K562 (cell line): ENCODE measurements at regions not wholly inside any gene's neighbourhood (a gene's known extent, or its start where the extent isn't known, plus 50 kb on each side); places are given as distances from the start of the nearest gene placed in this dataset.

Experiments used
- ATAC-seq: fragments of 200-7000 bp; cut with Tn5 transposase; 3 replicates; pipeline ENCODE4 v1.9.1; 2020; ENCODE audit warnings: moderate library complexity
- BruUV-seq: library from RNA; stranded (reverse); fragments of 400-500 nt; replicated peaks from 2 replicates; lab custom pipeline; 2021; lab: Mats Ljungman, UMichigan
- CTCF ChIA-PET: fragments of 300-600 bp; formaldehyde crosslinking; extraction: SDS; loops from one replicate; lab custom pipeline; 2021; ENCODE audit warnings: low intra/inter-chr PET ratio; lab: Yijun Ruan, JAX
- POLR2A ChIA-PET: fragments of 300-600, 350-650 bp; sonication (Branson Sonifier 250); formaldehyde crosslinking; extraction: SDS; loops from one replicate; lab custom pipeline; 2021; ENCODE audit warnings: antibody characterized with exemption, inconsistent platforms; lab: Yijun Ruan, JAX
- DNase-seq, 4 experiments: peaks; one replicate each; pipeline versions ENCODE4 v3.0.0 to v3.0.0-alpha.2; 2011 to 2018; ENCODE audit warnings: low spot score in 3 of 4, mixed read lengths in 3 of 4; ENCODE audit errors: extremely low read depth in 1 of 4
- FAIRE-seq: peaks from 2 replicates; lab custom pipeline; 2011; peaks lifted over from hg19 to GRCh38; lab: Jason Lieb, UNC
- H2AFZ ChIP-seq: 2 replicates; pipeline ENCODE4 v1.6.0; 2011; ENCODE audit warnings: low read depth, low read length, control low read depth, inconsistent platforms
- H3K27ac ChIP-seq: fragments of 200-600 bp; 3 replicates; pipeline ENCODE4 v1.8.0; 2011; ENCODE audit warnings: low read depth, mild to moderate bottlenecking, control low read depth, inconsistent platforms, low read length, moderate library complexity, mixed read lengths; ENCODE audit errors: extremely low read depth
- H3K27me3 ChIP-seq, 2 experiments: fragments of 300-600 bp in 1 of 2; 2 replicates in 1 of 2; 3 replicates in 1 of 2; pipeline versions ENCODE4 v1.6.0 to v1.8.0; 2011; ENCODE audit warnings: inconsistent platforms in 2 of 2, low read length in 2 of 2, mild to moderate bottlenecking in 1 of 2, mixed read lengths in 1 of 2, moderate library complexity in 1 of 2; ENCODE audit not compliant: control insufficient read depth in 2 of 2, insufficient read depth in 2 of 2
- H3K36me3 ChIP-seq: fragments of 300-600 bp; 3 replicates; pipeline ENCODE4 v1.8.0; 2011; ENCODE audit warnings: mild to moderate bottlenecking, low read length, inconsistent platforms; ENCODE audit not compliant: control insufficient read depth, insufficient read depth
- H3K4me1 ChIP-seq, 2 experiments: fragments of 200-600 bp in 1 of 2; replicated peaks in 1 of 2; 2 replicates in 1 of 2; 3 replicates in 1 of 2; pipeline versions ENCODE4 v1.5.1 to v1.8.0; 2011; ENCODE audit warnings: inconsistent platforms in 2 of 2, low read length in 2 of 2, mild to moderate bottlenecking in 1 of 2, mixed read lengths in 1 of 2, moderate library complexity in 1 of 2; ENCODE audit not compliant: control insufficient read depth in 2 of 2, insufficient read depth in 2 of 2
- H3K4me2 ChIP-seq: 2 replicates; pipeline ENCODE4 v1.6.1; 2011; ENCODE audit warnings: low read length, control low read depth, inconsistent platforms, mixed read lengths; ENCODE audit not compliant: insufficient read depth
- H3K4me3 ChIP-seq: fragments of 200-600 bp; sonication (generic), shearing (Covaris generic); 2 replicates; pipeline ENCODE4 v1.5.1; 2016; ENCODE audit warnings: control low read depth, inconsistent platforms
- H3K79me2 ChIP-seq: fragments of 200-600 bp; 3 replicates; pipeline ENCODE4 v1.8.0; 2011; ENCODE audit warnings: low read length, inconsistent platforms; ENCODE audit not compliant: control insufficient read depth, insufficient read depth
- H3K9ac ChIP-seq, 2 experiments: 2 replicates each; pipeline versions ENCODE4 v1.6.0 to v1.6.1; 2011; ENCODE audit warnings: low read depth in 2 of 2, low read length in 2 of 2, control low read depth in 1 of 2, inconsistent platforms in 1 of 2, mild to moderate bottlenecking in 1 of 2, mixed read lengths in 1 of 2; ENCODE audit not compliant: insufficient read depth in 1 of 2
- H3K9me1 ChIP-seq: one replicate; pipeline ENCODE4 v1.6.0; 2011; ENCODE audit warnings: inconsistent platforms, mild to moderate bottlenecking, low read length, moderate library complexity; ENCODE audit not compliant: control insufficient read depth, insufficient read depth
- H3K9me3 ChIP-seq: replicated peaks from 2 replicates; pipeline ENCODE4 v1.5.1; 2011; ENCODE audit warnings: low read depth, low read length, inconsistent platforms; ENCODE audit not compliant: control insufficient read depth, insufficient read depth
- H4K20me1 ChIP-seq: replicated peaks from 2 replicates; pipeline ENCODE4 v1.6.1; 2011; ENCODE audit warnings: low read length, inconsistent platforms, mixed read lengths; ENCODE audit not compliant: control insufficient read depth, insufficient read depth
- ETV5 ChIP-seq: sonication (generic); formaldehyde crosslinking; IDR thresholded peaks from 2 replicates; pipeline ENCODE4 v1.4.0; 2020; ENCODE audit warnings: low read depth, mild to moderate bottlenecking, missing genetic modification reagents
- EZH2 ChIP-seq: IDR thresholded peaks from 2 replicates; pipeline ENCODE4 v1.6.1; 2012; ENCODE audit warnings: low read depth, mild to moderate bottlenecking, inconsistent platforms, low read length, borderline replicate concordance
- HDAC3 ChIP-seq: fragments of 450-650 bp; IDR thresholded peaks from 2 replicates; pipeline ENCODE4 v1.6.1; 2018; ENCODE audit warnings: borderline replicate concordance, mild to moderate bottlenecking, moderate library complexity; ENCODE audit not compliant: partially characterized antibody
- PTTG1 ChIP-seq: fragments of 450-650 bp; IDR thresholded peaks from 2 replicates; pipeline ENCODE4 v1.6.1; 2016; ENCODE audit warnings: low read depth, mild to moderate bottlenecking, missing genetic modification characterization, missing compliant biosample characterization
- SRSF1 ChIP-seq: fragments of 200-400 bp; formaldehyde crosslinking; IDR thresholded peaks from 2 replicates; pipeline ENCODE4 v1.6.1; 2017; ENCODE audit warnings: mild to moderate bottlenecking, low read depth, low read length, moderate library complexity
- TAF7 ChIP-seq: fragments of 450-650 bp; IDR thresholded peaks from 2 replicates; pipeline ENCODE4 v1.6.1; 2016; ENCODE audit warnings: missing genetic modification characterization, missing compliant biosample characterization
- XRCC3 ChIP-seq: fragments of 450-650 bp; IDR thresholded peaks from 2 replicates; pipeline ENCODE4 v1.6.1; 2017; ENCODE audit warnings: mild to moderate bottlenecking, moderate library complexity
- ZKSCAN3 ChIP-seq: fragments of 250-450 bp; sonication (Bioruptor Pico); IDR thresholded peaks from 2 replicates; pipeline ENCODE4 v1.4.0; 2020
- ZNF398 ChIP-seq: fragments of 250-450 bp; sonication (Bioruptor Pico); IDR thresholded peaks from 2 replicates; pipeline ENCODE4 v1.8.0; 2021; ENCODE audit warnings: moderate library complexity, mild to moderate bottlenecking, inconsistent platforms
- WGBS: fragments of 100-300 bp; shearing (Covaris generic); methylation state at CpG from one replicate; pipeline ENCODE4 v1.1.6; 2016; ENCODE audit warnings: low coverage, mixed read lengths; ENCODE audit not compliant: insufficient coverage; ENCODE audit errors: missing lambda C conversion rate; 5-methylcytosine and 5-hydroxymethylcytosine counted together
- in situ Hi-C: fragments of 300-500 bp; cut with MboI; formaldehyde crosslinking; loops from 4 replicates; pipeline ENCODE4 v1.15.0; 2018; ENCODE audit warnings: inconsistent platforms, mixed read lengths
- intact Hi-C: fragments of 100-400 bp; cut with micrococcal nuclease; formaldehyde crosslinking; loops from 2 replicates; pipeline ENCODE4 v1.14.2; 2022
- TF ChIP-seq, protein P1 (sequence below): fragments of 450-650 bp; IDR thresholded peaks from 2 replicates; pipeline ENCODE4 v1.7.1; 2018; ENCODE audit warnings: mild to moderate bottlenecking, low read depth; ENCODE audit not compliant: partially characterized antibody
- TF ChIP-seq, protein P2 (sequence below): fragments of 250-450 bp; sonication (Bioruptor Pico); IDR thresholded peaks from 2 replicates; pipeline ENCODE4 v1.5.0; 2021

DNA sequence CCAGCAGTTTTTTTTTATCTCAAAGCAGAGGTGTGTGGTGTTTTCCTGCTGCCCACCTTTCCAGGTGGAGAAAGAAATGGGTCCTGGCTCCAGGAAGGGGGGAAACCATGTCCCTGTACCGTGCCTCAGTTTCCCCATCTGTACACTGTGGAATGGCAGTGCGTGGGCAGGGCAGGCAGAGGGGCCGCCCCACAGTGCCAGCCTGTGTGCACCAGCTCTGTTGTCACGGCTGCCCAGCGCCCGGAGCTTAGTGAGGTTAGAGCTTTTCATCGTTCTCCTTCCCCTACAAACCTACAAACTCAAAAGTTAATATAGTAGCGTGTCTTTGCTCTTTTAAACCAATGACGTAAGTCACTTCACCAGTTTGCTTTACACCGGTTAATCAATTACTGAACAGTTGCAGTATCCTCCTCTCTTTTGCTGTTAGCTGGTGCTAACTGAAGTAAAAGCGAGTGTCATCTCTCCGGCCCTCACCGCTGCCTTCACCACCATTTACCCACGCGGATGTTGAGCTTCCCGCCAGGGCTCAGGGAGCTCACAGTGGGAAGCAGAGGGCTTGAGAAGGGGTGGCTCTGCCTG lies 114.8 kb upstream of the ADRA2C start:
- Histone ChIP-seq H3K4me1 (no peaks in the 10 kb centered on the region), H3K27me3 (peaks cover 40 to 93% of the 10 kb centered on the region in 2 experiments), H3K9me3 (no peaks in the 10 kb centered on the region), H3K9ac (no peak overlapping the region), H4K20me1 (peaks cover 17% of the 10 kb centered on the region), H3K4me2 (no peak overlapping the region), H3K9me1 (no peaks in the 10 kb centered on the region), H3K27ac (no peak overlapping the region), H3K79me2 (no peaks in the 10 kb centered on the region), H3K36me3 (no peaks in the 10 kb centered on the region), H2AFZ (no peak overlapping the region), H3K4me3 (no peak overlapping the region)
- ChIA-PET CTCF (no interaction called here), POLR2A (interaction anchor here (0.5 kb wide), 1 partner anchor 11 kb away, joined by 3 read pairs; no protein-coding TSS in a partner anchor)
- DNase-seq: no peak
- intact Hi-C loops: no loop called here
- BruUV-seq: no TSS peak
- TF ChIP-seq XRCC3: no peak
- TF ChIP-seq ZKSCAN3: no peak
- TF ChIP-seq HDAC3: no peak
- no peak for TF ChIP-seq ETV5 (CRISPR knock-in tag)
- TF ChIP-seq TAF7 (tag): no peak
- WGBS: 1% methylated on average over 16 of the region's 16 CpGs
- in situ Hi-C loops: no loop called here
- ATAC-seq: no peak
- FAIRE-seq: no peak

DNA sequence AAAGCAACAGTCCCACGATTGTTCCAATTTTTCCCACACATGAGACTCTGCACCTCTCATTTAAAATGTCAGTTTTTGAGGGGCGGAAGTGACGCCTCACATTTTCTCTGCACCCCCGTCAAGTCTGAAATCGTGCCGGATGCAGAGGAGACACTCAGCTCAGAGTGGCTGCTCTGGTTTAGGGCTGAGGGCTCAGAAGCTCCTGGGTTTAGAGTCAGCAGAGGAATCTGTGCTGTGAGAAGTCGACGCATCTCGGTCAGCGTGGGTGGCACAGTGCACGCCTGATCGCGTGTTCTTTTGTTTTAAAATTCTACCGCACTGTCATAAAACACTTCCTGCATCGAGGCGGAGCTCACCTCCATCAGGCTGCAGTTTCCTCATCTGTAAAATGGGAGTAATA lies 116.7 kb upstream of the ADRA2C start:
- H4K20me1 ChIP-seq: peaks cover 19% of the 10 kb centered on the region; the same call in 1 of the 2 replicates
- no peaks in the 10 kb centered on the region for H3K9me3 ChIP-seq
- DNase-seq (no peak), ATAC-seq (no peak), FAIRE-seq (no peak)
- H3K79me2 ChIP-seq: no peaks in the 10 kb centered on the region
- H2AFZ ChIP-seq: no peak overlapping the region
- no peak overlapping the region for H3K4me3 ChIP-seq
- no peak overlapping the region for H3K9ac ChIP-seq
- WGBS: 2% methylated on average over 16 of the region's 16 CpGs
- no TSS peak for BruUV-seq
- H3K4me2 ChIP-seq: no peak overlapping the region
- H3K27ac ChIP-seq: no peak overlapping the region
- ChIA-PET CTCF (no interaction called here), POLR2A (no interaction called here)
- H3K4me1 ChIP-seq: peaks cover 0 to 4% of the 10 kb centered on the region in 2 experiments; a peak in 2 of 5 replicates
- H3K27me3 ChIP-seq: peaks cover 43 to 100% of the 10 kb centered on the region in 2 experiments
- intact Hi-C loops: no loop called here
- no peaks in the 10 kb centered on the region for H3K9me1 ChIP-seq
- in situ Hi-C loops: no loop called here
- H3K36me3 ChIP-seq: no peaks in the 10 kb centered on the region
- TF ChIP-seq SRSF1: no peak
- no peak for TF ChIP-seq PTTG1 (tag)
- TF ChIP-seq, protein P1, sequence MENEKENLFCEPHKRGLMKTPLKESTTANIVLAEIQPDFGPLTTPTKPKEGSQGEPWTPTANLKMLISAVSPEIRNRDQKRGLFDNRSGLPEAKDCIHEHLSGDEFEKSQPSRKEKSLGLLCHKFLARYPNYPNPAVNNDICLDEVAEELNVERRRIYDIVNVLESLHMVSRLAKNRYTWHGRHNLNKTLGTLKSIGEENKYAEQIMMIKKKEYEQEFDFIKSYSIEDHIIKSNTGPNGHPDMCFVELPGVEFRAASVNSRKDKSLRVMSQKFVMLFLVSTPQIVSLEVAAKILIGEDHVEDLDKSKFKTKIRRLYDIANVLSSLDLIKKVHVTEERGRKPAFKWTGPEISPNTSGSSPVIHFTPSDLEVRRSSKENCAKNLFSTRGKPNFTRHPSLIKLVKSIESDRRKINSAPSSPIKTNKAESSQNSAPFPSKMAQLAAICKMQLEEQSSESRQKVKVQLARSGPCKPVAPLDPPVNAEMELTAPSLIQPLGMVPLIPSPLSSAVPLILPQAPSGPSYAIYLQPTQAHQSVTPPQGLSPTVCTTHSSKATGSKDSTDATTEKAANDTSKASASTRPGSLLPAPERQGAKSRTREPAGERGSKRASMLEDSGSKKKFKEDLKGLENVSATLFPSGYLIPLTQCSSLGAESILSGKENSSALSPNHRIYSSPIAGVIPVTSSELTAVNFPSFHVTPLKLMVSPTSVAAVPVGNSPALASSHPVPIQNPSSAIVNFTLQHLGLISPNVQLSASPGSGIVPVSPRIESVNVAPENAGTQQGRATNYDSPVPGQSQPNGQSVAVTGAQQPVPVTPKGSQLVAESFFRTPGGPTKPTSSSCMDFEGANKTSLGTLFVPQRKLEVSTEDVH: no peak
- TF ChIP-seq EZH2: no peak
- no peak for TF ChIP-seq ZNF398 (CRISPR knock-in tag)
- TF ChIP-seq HDAC3: no peak
- TF ChIP-seq, protein P2, sequence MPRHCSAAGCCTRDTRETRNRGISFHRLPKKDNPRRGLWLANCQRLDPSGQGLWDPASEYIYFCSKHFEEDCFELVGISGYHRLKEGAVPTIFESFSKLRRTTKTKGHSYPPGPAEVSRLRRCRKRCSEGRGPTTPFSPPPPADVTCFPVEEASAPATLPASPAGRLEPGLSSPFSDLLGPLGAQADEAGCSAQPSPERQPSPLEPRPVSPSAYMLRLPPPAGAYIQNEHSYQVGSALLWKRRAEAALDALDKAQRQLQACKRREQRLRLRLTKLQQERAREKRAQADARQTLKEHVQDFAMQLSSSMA (CRISPR knock-in tag): no peak
